GM18520 (cell line): ENCODE measurements at regions not wholly inside any gene's neighbourhood (a gene's known extent, or its start where the extent isn't known, plus 50 kb on each side); places are given as distances from the start of the nearest gene placed in this dataset.

Source experiments
- ATAC-seq: cut with Tn5 transposase; IDR thresholded peaks from one replicate; pipeline ENCODE4 v1.9.1; 2021; ENCODE audit not compliant: unreplicated experiment

- no peak for ATAC-seq
Observed at GRCh38 chr1:8147956-8148355, 121.8 kb upstream of the ERRFI1 start.

- no peak for ATAC-seq
Observed at GRCh38 chr1:8146257-8146855, 120.2 kb upstream of the ERRFI1 start.

- ATAC-seq: no peak
Observed at GRCh38 chr1:8145545-8146202, 119.6 kb upstream of the ERRFI1 start.

- no peak for ATAC-seq
Observed at GRCh38 chr1:8144323-8144722, 118.2 kb upstream of the ERRFI1 start.

GRCh38 chr1:8142955-8143629, 117.0 kb upstream of the ERRFI1 start:
- no peak for ATAC-seq

- no peak for ATAC-seq
Observed at GRCh38 chr1:8139941-8140340, 113.8 kb upstream of the ERRFI1 start.

- no peak for ATAC-seq
Observed at GRCh38 chr1:8139383-8139782, 113.3 kb upstream of the ERRFI1 start.

- no peak for ATAC-seq
Observed at GRCh38 chr1:8138673-8139072, 112.6 kb upstream of the ERRFI1 start.

- no peak for ATAC-seq
Observed at GRCh38 chr1:8137481-8138244, 111.6 kb upstream of the ERRFI1 start.

GRCh38 chr1:8136766-8137165, 110.7 kb upstream of the ERRFI1 start:
- ATAC-seq: no peak

- ATAC-seq: no peak
Observed at GRCh38 chr1:8135250-8135649, 109.1 kb upstream of the ERRFI1 start.

GRCh38 chr1:8134546-8135235, 108.6 kb upstream of the ERRFI1 start:
- no peak for ATAC-seq

- no peak for ATAC-seq
Observed at GRCh38 chr1:8133657-8134430, 107.7 kb upstream of the ERRFI1 start.

GRCh38 chr1:8133190-8133589, 107.1 kb upstream of the ERRFI1 start:
- no peak for ATAC-seq

GRCh38 chr1:8127171-8127641, 101.1 kb upstream of the ERRFI1 start:
- ATAC-seq: no peak

- no peak for ATAC-seq
Observed at GRCh38 chr1:8122477-8123407, 96.6 kb upstream of the ERRFI1 start.

GRCh38 chr1:8122160-8122476, 96.0 kb upstream of the ERRFI1 start:
- no peak for ATAC-seq

- no peak for ATAC-seq
Observed at GRCh38 chr1:8121261-8122159, 95.4 kb upstream of the ERRFI1 start.
